Hepatocyte (in vitro differentiated cells): ENCODE measurements at regions not wholly inside any gene's neighbourhood (a gene's known extent, or its start where the extent isn't known, plus 50 kb on each side); places are given as distances from the start of the nearest gene placed in this dataset.

ENCODE experiments used
- DNase-seq: peaks from one replicate; pipeline ENCODE4 v3.0.0-alpha.2; 2016; ENCODE audit warnings: low spot score
- H2AFZ ChIP-seq: fragments of 200-600 bp; sonication (generic); 2 replicates; pipeline ENCODE4 v1.6.0; 2016; ENCODE audit warnings: antibody characterized with exemption, mild to moderate bottlenecking
- H3K27ac ChIP-seq: fragments of 200-600 bp; sonication (generic); 2 replicates; pipeline ENCODE4 v1.5.1; 2016; ENCODE audit warnings: mild to moderate bottlenecking
- H3K27me3 ChIP-seq: fragments of 200-600 bp; sonication (generic); 2 replicates; pipeline ENCODE4 v1.6.1; 2016
- H3K36me3 ChIP-seq: fragments of 200-600 bp; sonication (generic); replicated peaks from 2 replicates; pipeline ENCODE4 v1.5.1; 2016; ENCODE audit warnings: low read depth; ENCODE audit not compliant: insufficient read depth
- H3K4me1 ChIP-seq: fragments of 200-600 bp; sonication (generic); 2 replicates; pipeline ENCODE4 v1.5.1; 2016; ENCODE audit warnings: mild to moderate bottlenecking, moderate library complexity; ENCODE audit not compliant: insufficient read depth
- H3K4me2 ChIP-seq: fragments of 200-600 bp; sonication (generic); 2 replicates; pipeline ENCODE4 v1.6.0; 2016
- H3K4me3 ChIP-seq: fragments of 200-600 bp; sonication (generic); 2 replicates; pipeline ENCODE4 v1.5.1; 2016; ENCODE audit warnings: mild to moderate bottlenecking
- H3K79me2 ChIP-seq: fragments of 200-600 bp; sonication (generic); 2 replicates; pipeline ENCODE4 v1.6.0; 2017; ENCODE audit warnings: mild to moderate bottlenecking
- H3K9me2 ChIP-seq: fragments of 200-600 bp; sonication (generic); replicated peaks from 2 replicates; pipeline ENCODE4 v1.6.0; 2017; ENCODE audit warnings: mild to moderate bottlenecking; ENCODE audit not compliant: insufficient read depth
- H3K9me3 ChIP-seq: fragments of 200-600 bp; sonication (generic); 2 replicates; pipeline ENCODE4 v1.5.1; 2016; ENCODE audit warnings: low read depth, mild to moderate bottlenecking
- H4K20me1 ChIP-seq: fragments of 200-600 bp; sonication (generic); 2 replicates; pipeline ENCODE4 v1.6.0; 2016; ENCODE audit warnings: mild to moderate bottlenecking; ENCODE audit not compliant: insufficient read depth, poor library complexity, severe bottlenecking
- CTCF ChIP-seq: fragments of 200-600 bp; sonication (generic); IDR thresholded peaks from 2 replicates; pipeline ENCODE4 v1.5.1; 2016; ENCODE audit warnings: antibody characterized with exemption, mild to moderate bottlenecking; ENCODE audit not compliant: poor library complexity
- EZH2 ChIP-seq: fragments of 200-600 bp; sonication (generic); IDR thresholded peaks from 2 replicates; pipeline ENCODE4 v1.6.1; 2016; ENCODE audit warnings: antibody characterized with exemption, mild to moderate bottlenecking, borderline replicate concordance
- EZH2phosphoT487 ChIP-seq: fragments of 200-600 bp; sonication (generic); IDR thresholded peaks from one replicate; pipeline ENCODE4 v1.6.1; 2018; ENCODE audit warnings: antibody characterized with exemption, mild to moderate bottlenecking, low read depth, moderate library complexity; ENCODE audit not compliant: unreplicated experiment, severe bottlenecking
- WGBS: methylation state at CpG from one replicate; pipeline ENCODE4 v1.1.6; 2016; ENCODE audit warnings: low lambda C conversion rate; ENCODE audit errors: missing lambda C conversion rate; 5-methylcytosine and 5-hydroxymethylcytosine counted together

DNA sequence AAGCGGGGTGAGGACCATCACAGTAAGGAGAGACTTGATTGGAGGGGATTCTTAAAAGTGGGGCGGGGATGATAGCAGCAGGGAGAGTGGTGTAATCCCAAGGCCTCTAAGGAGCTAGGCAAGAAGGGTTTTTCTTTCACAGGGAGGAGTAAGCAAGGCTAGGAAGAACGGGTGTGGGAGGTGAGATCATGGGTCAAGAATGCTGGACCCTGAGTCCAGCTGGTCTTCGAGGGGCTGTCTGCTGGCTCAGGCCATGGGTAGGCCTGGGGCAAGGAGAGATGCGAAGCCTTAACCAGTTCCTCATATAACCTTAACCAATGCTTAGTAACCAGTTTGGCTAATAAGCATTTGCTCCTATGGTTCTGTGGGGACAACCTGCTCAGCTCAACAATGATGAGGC, 599.1 kb downstream of the NPHP4 start:
- H3K4me1 ChIP-seq: no peaks in the 10 kb centered on the region
- no peaks in the 10 kb centered on the region for H3K79me2 ChIP-seq
- no peaks in the 10 kb centered on the region for H4K20me1 ChIP-seq

GRCh38 chr1:5391725-5392124, 600.5 kb downstream of the NPHP4 start:
- WGBS: 92% methylated on average over 12 of the region's 12 CpGs
- Histone ChIP-seq H3K4me3 (no peak overlapping the region), H3K9me3 (no peaks in the 10 kb centered on the region), H3K27me3 (peaks cover 13% of the 10 kb centered on the region), H3K4me2 (no peak overlapping the region), H3K4me1 (no peaks in the 10 kb centered on the region), H3K36me3 (no peaks in the 10 kb centered on the region), H3K79me2 (no peaks in the 10 kb centered on the region), H3K27ac (no peak overlapping the region), H3K9me2 (no peaks in the 10 kb centered on the region), H4K20me1 (no peaks in the 10 kb centered on the region), H2AFZ (no peak overlapping the region)
- TF ChIP-seq EZH2 (no peak), EZH2phosphoT487 (no peak), CTCF (no peak)
- no peak for DNase-seq

More for the DNA sequence above, 599.1 kb downstream of the NPHP4 start:
- Histone ChIP-seq H3K27ac (no peak overlapping the region), H3K4me3 (no peak overlapping the region), H3K36me3 (no peaks in the 10 kb centered on the region), H3K9me2 (no peaks in the 10 kb centered on the region), H3K4me2 (no peak overlapping the region), H2AFZ (no peak overlapping the region), H3K9me3 (no peaks in the 10 kb centered on the region), H3K27me3 (peaks cover 9% of the 10 kb centered on the region)
- no peak for DNase-seq
- WGBS: 72% methylated on average over 5 of the region's 5 CpGs
- TF ChIP-seq EZH2 (no peak), EZH2phosphoT487 (no peak), CTCF (no peak)

DNA sequence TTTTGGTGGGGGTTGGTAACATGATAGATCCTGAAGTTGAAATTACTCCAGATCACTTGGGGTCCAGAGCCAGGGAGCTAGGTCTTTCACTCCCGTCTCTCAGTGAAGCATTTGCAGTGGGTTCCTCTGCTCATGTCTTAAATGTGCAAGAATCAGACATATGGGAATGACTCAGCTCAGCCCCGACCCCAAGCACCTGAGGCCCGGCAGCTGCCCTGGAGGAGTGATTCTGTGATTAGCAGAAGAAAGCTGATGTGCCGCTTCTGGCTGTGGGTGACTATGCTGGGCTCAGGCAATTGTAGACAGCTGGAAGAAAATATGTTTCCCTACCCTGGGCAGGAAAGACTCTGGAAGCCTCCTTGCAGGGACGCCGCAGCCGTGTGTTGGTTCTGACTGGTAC, 601.7 kb downstream of the NPHP4 start:
- no peak for DNase-seq
- TF ChIP-seq CTCF: no peak
- TF ChIP-seq EZH2phosphoT487: no peak
- no peak for TF ChIP-seq EZH2
- Histone ChIP-seq H3K4me2 (no peak overlapping the region), H3K9me3 (no peaks in the 10 kb centered on the region), H3K9me2 (no peaks in the 10 kb centered on the region), H3K4me3 (no peak overlapping the region), H3K27me3 (peaks cover 13% of the 10 kb centered on the region), H3K4me1 (no peaks in the 10 kb centered on the region), H3K27ac (no peak overlapping the region), H3K79me2 (no peaks in the 10 kb centered on the region), H2AFZ (no peak overlapping the region), H3K36me3 (no peaks in the 10 kb centered on the region), H4K20me1 (no peaks in the 10 kb centered on the region)
- 79% methylated on average over 7 of the region's 7 CpGs for WGBS
